ENCODE measurements at regions not wholly inside any gene's neighbourhood (a gene's known extent, or its start where the extent isn't known, plus 50 kb on each side); places are given as distances from the start of the nearest gene placed in this dataset.
"Not testable (repeated sequence)": the region's sequence is repeated elsewhere in the genome, so short reads cannot be mapped to it uniquely, and the experiment has no call there.

GRCh38 chr2:142425551-142425950, 294.7 kb upstream of the LRP1B start:
- H3K9me3 Mint-ChIP-seq: peaks cover 2% of the 10 kb centered on the region
- intact Hi-C loops (cut with micrococcal nuclease): no loop called here
- no peak for TF ChIP-seq CTCF (IDR thresholded peaks at IDR 0.05)
- no peaks in the 10 kb centered on the region for H3K36me3 Mint-ChIP-seq (ENCODE audit: low read depth)
- H3K27me3 Mint-ChIP-seq: no peaks in the 10 kb centered on the region
- ATAC-seq: no peak
- H3K4me3 Mint-ChIP-seq: no peak overlapping the region
- ChIA-PET POLR2A (no interaction called here), CTCF (no interaction called here)
- DNase-seq: no peak
- H3K27ac Mint-ChIP-seq: no peak overlapping the region
- no peaks in the 10 kb centered on the region for H3K4me1 Mint-ChIP-seq (ENCODE audit: low read depth)

- no peaks in the 10 kb centered on the region for H3K36me3 Mint-ChIP-seq (ENCODE audit: low read depth)
- ChIA-PET CTCF (no interaction called here), POLR2A (no interaction called here)
- no peak overlapping the region for H3K27ac Mint-ChIP-seq
- H3K9me3 Mint-ChIP-seq: no peaks in the 10 kb centered on the region
- H3K27me3 Mint-ChIP-seq: no peaks in the 10 kb centered on the region
- no peaks in the 10 kb centered on the region for H3K4me1 Mint-ChIP-seq (ENCODE audit: low read depth)
- DNase-seq (no peak), ATAC-seq (no peak)
- no peak for TF ChIP-seq CTCF (IDR thresholded peaks at IDR 0.05)
- no peak overlapping the region for H3K4me3 Mint-ChIP-seq
- intact Hi-C loops (cut with micrococcal nuclease): no loop called here
Observed at GRCh38 chr2:142423603-142424002, 292.8 kb upstream of the LRP1B start.

GRCh38 chr2:142422769-142423168, 292.0 kb upstream of the LRP1B start:
- Mint-ChIP-seq H3K36me3 (ENCODE audit: low read depth) (no peaks in the 10 kb centered on the region), H3K27me3 (no peaks in the 10 kb centered on the region), H3K9me3 (no peaks in the 10 kb centered on the region), H3K4me3 (no peak overlapping the region), H3K4me1 (ENCODE audit: low read depth) (no peaks in the 10 kb centered on the region), H3K27ac (no peak overlapping the region)
- intact Hi-C loops (cut with micrococcal nuclease): no loop called here
- DNase-seq: no peak
- ChIA-PET CTCF (no interaction called here), POLR2A (no interaction called here)
- TF ChIP-seq CTCF (IDR thresholded peaks at IDR 0.05): no peak
- no peak for ATAC-seq

- no peak overlapping the region for H3K27ac Mint-ChIP-seq
- POLR2A ChIA-PET: no interaction called here
- no peak overlapping the region for H3K4me3 Mint-ChIP-seq
- CTCF ChIA-PET: no interaction called here
- intact Hi-C loops (cut with micrococcal nuclease): no loop called here
- DNase-seq (no peak), ATAC-seq (no peak)
- H3K27me3 Mint-ChIP-seq: no peaks in the 10 kb centered on the region
- H3K9me3 Mint-ChIP-seq: no peaks in the 10 kb centered on the region
- TF ChIP-seq CTCF (IDR thresholded peaks at IDR 0.05): no peak
- no peaks in the 10 kb centered on the region for H3K36me3 Mint-ChIP-seq (ENCODE audit: low read depth)
- H3K4me1 Mint-ChIP-seq (ENCODE audit: low read depth): no peaks in the 10 kb centered on the region
Observed at GRCh38 chr2:142422041-142422440, 291.2 kb upstream of the LRP1B start.

- POLR2A ChIA-PET; H3K36me3 Mint-ChIP-seq (ENCODE audit: low read depth); H3K27me3 Mint-ChIP-seq; H3K9me3 Mint-ChIP-seq; intact Hi-C loops (cut with micrococcal nuclease); H3K27ac Mint-ChIP-seq; ATAC-seq; DNase-seq; H3K4me3 Mint-ChIP-seq; CTCF ChIA-PET; H3K4me1 Mint-ChIP-seq (ENCODE audit: low read depth): not testable (repeated sequence)
Observed at GRCh38 chr2:142418699-142419098, 287.9 kb upstream of the LRP1B start.

- no peaks in the 10 kb centered on the region for H3K27me3 Mint-ChIP-seq
- intact Hi-C loops (cut with micrococcal nuclease): no loop called here
- ChIA-PET POLR2A (no interaction called here), CTCF (no interaction called here)
- no peaks in the 10 kb centered on the region for H3K4me1 Mint-ChIP-seq (ENCODE audit: low read depth)
- DNase-seq: no peak
- H3K9me3 Mint-ChIP-seq: no peaks in the 10 kb centered on the region
- H3K4me3 Mint-ChIP-seq: no peak overlapping the region
- no peaks in the 10 kb centered on the region for H3K36me3 Mint-ChIP-seq (ENCODE audit: low read depth)
- no peak for TF ChIP-seq CTCF (IDR thresholded peaks at IDR 0.05)
- no peak for ATAC-seq
- H3K27ac Mint-ChIP-seq: no peak overlapping the region
Observed at GRCh38 chr2:142416996-142417395, 286.2 kb upstream of the LRP1B start.
